Activated CD8-positive, alpha-beta T cell treated with anti-CD3 and anti-CD28 coated beads for 36 hours (primary cell): ENCODE measurements at regions not wholly inside any gene's neighbourhood (a gene's known extent, or its start where the extent isn't known, plus 50 kb on each side); places are given as distances from the start of the nearest gene placed in this dataset.

Experiments
- ATAC-seq: fragments of 200-7000 bp; cut with Tn5 transposase; one replicate; pipeline ENCODE4 v1.10.0; 2021; ENCODE audit warnings: mild to moderate bottlenecking, moderate library complexity
- CTCF ChIA-PET: fragments of 350-600 bp; sonication (Branson Sonifier 250); formaldehyde crosslinking; loops from one replicate; lab custom pipeline; 2021; ENCODE audit warnings: antibody characterized with exemption; lab: Charles Lee
- POLR2A ChIA-PET: fragments of 350-600 bp; sonication (Branson Sonifier 250); formaldehyde crosslinking; loops from one replicate; lab custom pipeline; 2021; ENCODE audit warnings: antibody characterized with exemption; lab: Charles Lee
- DNase-seq: peaks from one replicate; pipeline ENCODE4 v3.0.0-alpha.2; 2020
- H3K27ac Mint-ChIP-seq: one replicate; pipeline ENCODE4 v1.8.0; 2021; ENCODE audit warnings: mild to moderate bottlenecking, mixed read lengths
- H3K27me3 Mint-ChIP-seq: one replicate; pipeline ENCODE4 v1.8.0; 2021; ENCODE audit warnings: mixed read lengths
- H3K36me3 Mint-ChIP-seq: one replicate; pipeline ENCODE4 v1.8.0; 2021; ENCODE audit warnings: low read depth, mixed read lengths
- H3K4me1 Mint-ChIP-seq: one replicate; pipeline ENCODE4 v1.8.0; 2021; ENCODE audit warnings: low read depth, mixed read lengths
- H3K4me3 Mint-ChIP-seq: one replicate; pipeline ENCODE4 v1.8.0; 2021; ENCODE audit warnings: mild to moderate bottlenecking, moderate library complexity, mixed read lengths
- H3K9me3 Mint-ChIP-seq: one replicate; pipeline ENCODE4 v1.8.0; 2021; ENCODE audit warnings: mixed read lengths
- CTCF ChIP-seq: fragments of 200-600 bp; IDR thresholded peaks from one replicate; pipeline ENCODE4 v1.8.0; 2022; ENCODE audit warnings: antibody characterized with exemption, mild to moderate bottlenecking
- intact Hi-C: fragments of 100-400 bp; cut with micrococcal nuclease; formaldehyde crosslinking; loops from one replicate; pipeline ENCODE4 v1.10.0; 2022

- POLR2A ChIA-PET = no interaction called here
- H3K4me3 Mint-ChIP-seq = no peak overlapping the region
Observed at GRCh38 chr7:11946794-11947193, 114.8 kb upstream of the THSD7A start.

GRCh38 chr7:11950281-11950680, 118.3 kb upstream of the THSD7A start:
- no peak for TF ChIP-seq CTCF
- CTCF ChIA-PET = no interaction called here
- intact Hi-C loops = no loop called here
- ATAC-seq (no peak), DNase-seq (no peak)
- no peaks in the 10 kb centered on the region for H3K4me1 Mint-ChIP-seq
- POLR2A ChIA-PET = no interaction called here
- no peak overlapping the region for H3K4me3 Mint-ChIP-seq
- H3K27me3 Mint-ChIP-seq = no peaks in the 10 kb centered on the region
- no peak overlapping the region for H3K27ac Mint-ChIP-seq
- peaks cover 3% of the 10 kb centered on the region for H3K9me3 Mint-ChIP-seq
- no peaks in the 10 kb centered on the region for H3K36me3 Mint-ChIP-seq

More at GRCh38 chr7:11946794-11947193, 114.8 kb upstream of the THSD7A start:
- H3K27me3 Mint-ChIP-seq = no peaks in the 10 kb centered on the region
- CTCF ChIA-PET = no interaction called here
- H3K4me1 Mint-ChIP-seq = no peaks in the 10 kb centered on the region
- H3K9me3 Mint-ChIP-seq = peaks cover 3% of the 10 kb centered on the region
- ATAC-seq (no peak), DNase-seq (no peak)
- intact Hi-C loops = no loop called here
- no peak overlapping the region for H3K27ac Mint-ChIP-seq
- no peak for TF ChIP-seq CTCF
- H3K36me3 Mint-ChIP-seq = no peaks in the 10 kb centered on the region

GRCh38 chr7:11950942-11951341, 118.9 kb upstream of the THSD7A start:
- H3K27me3 Mint-ChIP-seq = no peaks in the 10 kb centered on the region
- POLR2A ChIA-PET = no interaction called here
- peaks cover 3% of the 10 kb centered on the region for H3K9me3 Mint-ChIP-seq
- ATAC-seq (no peak), DNase-seq (no peak)
- no peak overlapping the region for H3K4me3 Mint-ChIP-seq
- intact Hi-C loops = no loop called here
- TF ChIP-seq CTCF = no peak
- no peaks in the 10 kb centered on the region for H3K4me1 Mint-ChIP-seq
- no peaks in the 10 kb centered on the region for H3K36me3 Mint-ChIP-seq
- H3K27ac Mint-ChIP-seq = no peak overlapping the region
- CTCF ChIA-PET = no interaction called here

- ChIA-PET POLR2A (no interaction called here), CTCF (no interaction called here)
- Mint-ChIP-seq H3K27ac (no peak overlapping the region), H3K36me3 (no peaks in the 10 kb centered on the region), H3K4me1 (no peaks in the 10 kb centered on the region), H3K9me3 (no peaks in the 10 kb centered on the region), H3K4me3 (no peak overlapping the region), H3K27me3 (no peaks in the 10 kb centered on the region)
- intact Hi-C loops = no loop called here
- no peak for ATAC-seq
- TF ChIP-seq CTCF = no peak
- peak; percentile 9 for DNase-seq
Observed at GRCh38 chr7:11951909-11952308, 119.9 kb upstream of the THSD7A start.

GRCh38 chr7:11952972-11953371, 121.0 kb upstream of the THSD7A start:
- Mint-ChIP-seq H3K9me3 (no peaks in the 10 kb centered on the region), H3K4me3 (no peak overlapping the region)

More at GRCh38 chr7:11952972-11953371, 121.0 kb upstream of the THSD7A start:
- no peak for TF ChIP-seq CTCF
- intact Hi-C loops = no loop called here
- ChIA-PET POLR2A (no interaction called here), CTCF (no interaction called here)
- no peaks in the 10 kb centered on the region for H3K36me3 Mint-ChIP-seq
- H3K27ac Mint-ChIP-seq = no peak overlapping the region
- no peaks in the 10 kb centered on the region for H3K27me3 Mint-ChIP-seq
- H3K4me1 Mint-ChIP-seq = no peaks in the 10 kb centered on the region
- ATAC-seq (no peak), DNase-seq (no peak)
